MM.1S (cell line): ENCODE measurements at regions not wholly inside any gene's neighbourhood (a gene's known extent, or its start where the extent isn't known, plus 50 kb on each side); places are given as distances from the start of the nearest gene placed in this dataset.

Experiments used
- DNase-seq: peaks from one replicate; pipeline ENCODE4 v3.0.0-alpha.2; 2015
- H2AFZ ChIP-seq: fragments of 300-600 bp; sonication (generic); 2 replicates; pipeline ENCODE4 v1.6.0; 2016; ENCODE audit warnings: antibody characterized with exemption, low read length
- H3F3A ChIP-seq: fragments of 300-600 bp; sonication (generic); 2 replicates; pipeline ENCODE4 v1.6.1; 2016; ENCODE audit warnings: mild to moderate bottlenecking, antibody characterized with exemption, low read length, moderate library complexity, mixed read lengths; ENCODE audit not compliant: insufficient read depth
- H3K27ac ChIP-seq: fragments of 300-600 bp; sonication (generic); 2 replicates; pipeline ENCODE4 v1.5.1; 2016; ENCODE audit warnings: mild to moderate bottlenecking, low read length
- H3K27me3 ChIP-seq: fragments of 300-600 bp; sonication (generic); replicated peaks from 2 replicates; pipeline ENCODE4 v1.6.0; 2016; ENCODE audit warnings: low read length; ENCODE audit not compliant: insufficient read depth
- H3K36me3 ChIP-seq: fragments of 300-600 bp; sonication (generic); replicated peaks from 2 replicates; pipeline ENCODE4 v1.6.1; 2016; ENCODE audit warnings: mild to moderate bottlenecking, low read length, mixed read lengths; ENCODE audit not compliant: insufficient read depth
- H3K4me1 ChIP-seq: fragments of 300-600 bp; sonication (generic); 2 replicates; pipeline ENCODE4 v1.6.1; 2016; ENCODE audit warnings: low read length, mixed read lengths
- H3K4me2 ChIP-seq: fragments of 300-600 bp; sonication (generic); 2 replicates; pipeline ENCODE4 v1.6.0; 2016; ENCODE audit warnings: low read depth, low read length
- H3K4me3 ChIP-seq: fragments of 300-600 bp; sonication (generic); 2 replicates; pipeline ENCODE4 v1.5.1; 2016; ENCODE audit warnings: low read length, mixed read lengths
- H3K79me2 ChIP-seq: fragments of 300-600 bp; sonication (generic); 2 replicates; pipeline ENCODE4 v1.6.1; 2016; ENCODE audit warnings: mixed run types, low read length, mixed read lengths
- H3K9ac ChIP-seq: fragments of 300-600 bp; sonication (generic); 2 replicates; pipeline ENCODE4 v1.6.1; 2016; ENCODE audit warnings: low read length, mixed read lengths
- H3K9me2 ChIP-seq: fragments of 300-600 bp; sonication (generic); replicated peaks from 2 replicates; pipeline ENCODE4 v1.6.1; 2016; ENCODE audit warnings: mild to moderate bottlenecking, low read length, mixed read lengths; ENCODE audit not compliant: insufficient read depth
- H3K9me3 ChIP-seq: fragments of 300-600 bp; sonication (generic); replicated peaks from 2 replicates; pipeline ENCODE4 v1.6.1; 2016; ENCODE audit warnings: mild to moderate bottlenecking, low read length, mixed read lengths; ENCODE audit not compliant: insufficient read depth
- H4K20me1 ChIP-seq: fragments of 300-600 bp; sonication (generic); 2 replicates; pipeline ENCODE4 v1.6.1; 2016; ENCODE audit warnings: mild to moderate bottlenecking, low read length, moderate library complexity, mixed read lengths; ENCODE audit not compliant: insufficient read depth
- EZH2 ChIP-seq: fragments of 300-600 bp; sonication (generic); optimal IDR thresholded peaks from 2 replicates; pipeline ENCODE3; 2017; ENCODE audit warnings: low read depth, mild to moderate bottlenecking, antibody characterized with exemption, low read length, mixed read lengths
- EZH2phosphoT487 ChIP-seq: fragments of 300-600 bp; sonication (generic); IDR thresholded peaks from 2 replicates; pipeline ENCODE4 v1.6.1; 2018; ENCODE audit warnings: antibody characterized with exemption, low read length
- TF ChIP-seq, protein P1 (sequence below): fragments of 300-600 bp; sonication (generic); IDR thresholded peaks from 2 replicates; pipeline ENCODE4 v1.5.1; 2016; ENCODE audit warnings: antibody characterized with exemption, low read length, mixed read lengths

DNA sequence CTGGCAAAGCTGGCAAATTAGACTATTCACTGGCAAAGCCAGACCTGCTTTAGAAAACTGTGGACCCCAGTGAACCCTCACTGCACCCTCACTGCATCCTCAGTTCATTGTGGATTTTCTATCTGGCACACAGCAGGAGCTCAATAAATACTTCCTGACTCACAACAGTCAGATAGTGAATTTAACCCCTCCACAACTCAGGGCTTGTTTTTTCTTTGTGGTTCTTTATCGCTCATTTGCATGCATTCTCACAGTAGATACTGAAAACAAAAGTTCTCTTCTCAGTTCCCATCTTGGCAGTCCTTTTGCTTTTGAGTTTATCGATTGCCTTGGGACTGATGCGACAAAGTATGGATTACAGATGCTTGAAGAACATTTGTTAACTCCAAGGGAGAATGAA lies 99.8 kb downstream of the ACTL7B start:
- no peak for DNase-seq
- Histone ChIP-seq H3K79me2 (no peaks in the 10 kb centered on the region), H3K9me3 (no peaks in the 10 kb centered on the region), H3K4me3 (no peak overlapping the region), H3K9ac (no peak overlapping the region), H3K4me2 (no peak overlapping the region), H2AFZ (no peak overlapping the region), H3F3A (no peaks in the 10 kb centered on the region), H3K27me3 (no peaks in the 10 kb centered on the region), H3K36me3 (no peaks in the 10 kb centered on the region), H3K4me1 (no peaks in the 10 kb centered on the region), H3K27ac (no peak overlapping the region), H3K9me2 (no peaks in the 10 kb centered on the region), H4K20me1 (no peaks in the 10 kb centered on the region)
- TF ChIP-seq, protein P1, sequence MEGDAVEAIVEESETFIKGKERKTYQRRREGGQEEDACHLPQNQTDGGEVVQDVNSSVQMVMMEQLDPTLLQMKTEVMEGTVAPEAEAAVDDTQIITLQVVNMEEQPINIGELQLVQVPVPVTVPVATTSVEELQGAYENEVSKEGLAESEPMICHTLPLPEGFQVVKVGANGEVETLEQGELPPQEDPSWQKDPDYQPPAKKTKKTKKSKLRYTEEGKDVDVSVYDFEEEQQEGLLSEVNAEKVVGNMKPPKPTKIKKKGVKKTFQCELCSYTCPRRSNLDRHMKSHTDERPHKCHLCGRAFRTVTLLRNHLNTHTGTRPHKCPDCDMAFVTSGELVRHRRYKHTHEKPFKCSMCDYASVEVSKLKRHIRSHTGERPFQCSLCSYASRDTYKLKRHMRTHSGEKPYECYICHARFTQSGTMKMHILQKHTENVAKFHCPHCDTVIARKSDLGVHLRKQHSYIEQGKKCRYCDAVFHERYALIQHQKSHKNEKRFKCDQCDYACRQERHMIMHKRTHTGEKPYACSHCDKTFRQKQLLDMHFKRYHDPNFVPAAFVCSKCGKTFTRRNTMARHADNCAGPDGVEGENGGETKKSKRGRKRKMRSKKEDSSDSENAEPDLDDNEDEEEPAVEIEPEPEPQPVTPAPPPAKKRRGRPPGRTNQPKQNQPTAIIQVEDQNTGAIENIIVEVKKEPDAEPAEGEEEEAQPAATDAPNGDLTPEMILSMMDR, result no peak
- TF ChIP-seq EZH2, result no peak
- TF ChIP-seq EZH2phosphoT487, result no peak

DNA sequence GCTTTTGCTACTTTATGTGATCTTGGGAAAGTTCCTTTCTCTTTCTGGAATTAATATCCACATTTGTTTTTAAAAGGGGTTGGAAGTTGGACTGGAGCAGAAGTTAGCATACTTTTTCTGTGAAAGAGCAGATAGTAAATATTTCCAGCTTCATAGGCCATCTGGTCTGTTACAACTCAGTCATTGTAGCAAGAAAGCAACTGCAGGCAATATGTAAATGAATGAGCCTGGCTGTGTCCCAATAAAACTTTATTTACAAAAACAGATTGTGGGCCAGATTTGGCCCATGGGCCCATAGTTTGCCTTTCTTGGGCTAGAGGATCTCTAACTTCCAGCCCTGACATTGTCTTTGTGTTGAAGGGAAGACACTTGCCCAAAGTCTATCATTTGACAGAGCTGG lies 104.4 kb downstream of the ACTL7B start:
- H4K20me1 ChIP-seq, result no peaks in the 10 kb centered on the region
- no peak overlapping the region for H3K27ac ChIP-seq
- H3K4me3 ChIP-seq, result no peak overlapping the region
- H3K79me2 ChIP-seq, result no peaks in the 10 kb centered on the region
- no peak overlapping the region for H3K4me2 ChIP-seq
- H3K9me3 ChIP-seq, result no peaks in the 10 kb centered on the region
- no peak for DNase-seq
- H2AFZ ChIP-seq, result no peak overlapping the region
- H3K9ac ChIP-seq, result no peak overlapping the region
- no peaks in the 10 kb centered on the region for H3K36me3 ChIP-seq
- H3K4me1 ChIP-seq, result no peaks in the 10 kb centered on the region
- H3F3A ChIP-seq, result no peaks in the 10 kb centered on the region
- H3K27me3 ChIP-seq, result no peaks in the 10 kb centered on the region
- TF ChIP-seq, protein P1, result no peak
- TF ChIP-seq EZH2 (no peak), EZH2phosphoT487 (no peak)
- H3K9me2 ChIP-seq, result no peaks in the 10 kb centered on the region

DNA sequence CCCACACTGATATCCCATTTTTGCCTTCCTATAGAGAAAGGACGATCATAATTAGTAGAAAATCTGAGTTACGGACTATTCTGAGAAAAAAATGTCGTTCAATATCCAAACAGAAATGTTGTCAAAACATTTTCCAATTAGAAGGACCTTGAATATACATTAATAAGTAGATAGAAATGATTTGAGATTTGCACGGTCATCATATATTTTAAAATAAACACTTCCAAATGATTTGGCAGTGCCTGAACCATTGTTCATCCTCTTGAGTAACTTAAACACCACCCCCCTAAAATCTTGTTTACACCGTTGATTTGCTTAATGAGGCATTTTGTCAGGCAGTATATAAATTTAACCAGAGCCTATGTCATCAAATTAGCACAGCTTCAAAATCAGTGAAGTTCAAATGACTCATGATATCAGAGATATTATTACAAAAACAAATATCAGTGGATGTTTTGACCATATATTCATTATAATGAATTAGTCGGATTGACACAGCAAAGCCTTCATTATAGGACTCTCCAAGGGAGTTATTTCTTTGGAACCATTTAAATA lies 105.0 kb downstream of the ACTL7B start:
- H3K4me2 ChIP-seq, result no peak overlapping the region
- H3F3A ChIP-seq, result no peaks in the 10 kb centered on the region
- H3K9me2 ChIP-seq, result no peaks in the 10 kb centered on the region
- no peaks in the 10 kb centered on the region for H3K79me2 ChIP-seq
- DNase-seq, result no peak
- H3K9ac ChIP-seq, result no peak overlapping the region
- TF ChIP-seq, protein P1, result no peak
- no peak for TF ChIP-seq EZH2phosphoT487
- TF ChIP-seq EZH2, result no peak
- no peaks in the 10 kb centered on the region for H3K9me3 ChIP-seq
- H3K4me3 ChIP-seq, result no peak overlapping the region
- H3K27ac ChIP-seq, result no peak overlapping the region
- no peaks in the 10 kb centered on the region for H3K27me3 ChIP-seq
- H2AFZ ChIP-seq, result no peak overlapping the region
- H3K4me1 ChIP-seq, result no peaks in the 10 kb centered on the region
- no peaks in the 10 kb centered on the region for H3K36me3 ChIP-seq
- no peaks in the 10 kb centered on the region for H4K20me1 ChIP-seq
